CD4-positive, alpha-beta T cell treated with Interleukin-4 for 4 hours (primary cell): ENCODE measurements at regions not wholly inside any gene's neighbourhood (a gene's known extent, or its start where the extent isn't known, plus 50 kb on each side); places are given as distances from the start of the nearest gene placed in this dataset.
"Not testable (repeated sequence)": the region's sequence is repeated elsewhere in the genome, so short reads cannot be mapped to it uniquely, and the experiment has no call there.

Experiments used
- DNase-seq: peaks from one replicate; pipeline ENCODE4 v3.0.0-alpha.2; 2020

- DNase-seq, result no peak
Measured at GRCh38 chr2:105526000-105526925, 127.4 kb upstream of the FHL2 start.

- no peak for DNase-seq
Measured at GRCh38 chr2:105525201-105525600, 126.3 kb upstream of the FHL2 start.

DNA sequence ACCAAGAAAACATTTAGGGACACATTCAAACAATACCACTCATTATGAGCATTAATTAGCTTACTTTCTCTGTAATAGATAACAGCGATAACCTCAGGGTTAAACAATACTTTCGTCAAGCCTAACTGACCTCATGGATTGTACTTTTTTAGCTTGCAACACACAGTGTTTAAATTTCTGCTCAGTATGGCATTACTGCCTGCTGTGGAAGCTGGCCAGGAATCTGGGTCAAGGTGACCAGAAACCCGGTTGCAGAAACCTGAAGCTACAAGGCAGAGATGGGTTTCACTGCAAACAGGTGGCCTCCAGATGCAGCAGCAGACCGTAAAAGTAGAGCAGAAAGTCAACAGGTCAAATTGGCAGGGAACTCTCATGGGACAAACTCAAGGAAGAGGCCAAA is 123.8 kb upstream of the FHL2 start:
- no peak for DNase-seq

DNA sequence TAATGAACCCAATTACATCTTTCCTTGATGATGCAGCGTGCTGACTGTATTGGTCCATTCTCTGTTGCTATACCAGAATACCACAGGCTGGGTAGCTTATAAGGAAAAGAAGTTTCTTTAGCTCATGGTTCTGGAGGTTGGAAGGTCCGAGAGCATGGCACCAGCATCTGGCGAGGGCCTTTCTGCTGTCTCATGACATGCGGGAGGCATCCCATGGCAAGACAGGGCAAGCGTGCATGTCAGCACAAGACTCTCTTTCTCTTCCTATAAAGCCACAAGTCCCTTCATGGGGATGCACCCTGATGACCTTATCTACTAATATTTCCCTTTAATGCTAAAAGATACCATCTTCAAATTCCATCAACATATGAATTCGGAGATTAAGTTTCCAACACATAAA is 122.8 kb upstream of the FHL2 start:
- DNase-seq, result no peak

GRCh38 chr2:105521176-105521575 is 122.3 kb upstream of the FHL2 start:
- DNase-seq, result peak; percentile 5

DNA sequence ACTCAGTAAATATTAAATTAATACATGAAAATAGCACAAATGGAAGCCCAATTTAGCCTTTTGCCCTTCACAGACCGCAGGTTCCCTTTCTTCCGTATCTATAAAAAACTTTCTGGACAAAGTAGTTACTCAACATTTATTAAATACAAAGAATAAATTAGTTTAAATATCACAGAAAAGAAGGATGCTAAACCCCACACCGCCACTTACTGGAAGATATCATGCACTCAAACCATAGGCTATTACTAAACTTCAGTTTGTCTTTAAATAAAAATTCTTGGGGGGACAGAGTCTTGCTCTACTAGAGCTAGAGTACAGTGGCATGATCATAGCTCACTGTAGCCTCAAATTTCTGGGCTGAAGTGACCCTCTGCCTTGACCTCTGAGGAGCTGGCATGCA is 120.7 kb upstream of the FHL2 start:
- DNase-seq, result no peak

GRCh38 chr2:105518897-105519296 is 120.0 kb upstream of the FHL2 start:
- DNase-seq, result no peak

DNA sequence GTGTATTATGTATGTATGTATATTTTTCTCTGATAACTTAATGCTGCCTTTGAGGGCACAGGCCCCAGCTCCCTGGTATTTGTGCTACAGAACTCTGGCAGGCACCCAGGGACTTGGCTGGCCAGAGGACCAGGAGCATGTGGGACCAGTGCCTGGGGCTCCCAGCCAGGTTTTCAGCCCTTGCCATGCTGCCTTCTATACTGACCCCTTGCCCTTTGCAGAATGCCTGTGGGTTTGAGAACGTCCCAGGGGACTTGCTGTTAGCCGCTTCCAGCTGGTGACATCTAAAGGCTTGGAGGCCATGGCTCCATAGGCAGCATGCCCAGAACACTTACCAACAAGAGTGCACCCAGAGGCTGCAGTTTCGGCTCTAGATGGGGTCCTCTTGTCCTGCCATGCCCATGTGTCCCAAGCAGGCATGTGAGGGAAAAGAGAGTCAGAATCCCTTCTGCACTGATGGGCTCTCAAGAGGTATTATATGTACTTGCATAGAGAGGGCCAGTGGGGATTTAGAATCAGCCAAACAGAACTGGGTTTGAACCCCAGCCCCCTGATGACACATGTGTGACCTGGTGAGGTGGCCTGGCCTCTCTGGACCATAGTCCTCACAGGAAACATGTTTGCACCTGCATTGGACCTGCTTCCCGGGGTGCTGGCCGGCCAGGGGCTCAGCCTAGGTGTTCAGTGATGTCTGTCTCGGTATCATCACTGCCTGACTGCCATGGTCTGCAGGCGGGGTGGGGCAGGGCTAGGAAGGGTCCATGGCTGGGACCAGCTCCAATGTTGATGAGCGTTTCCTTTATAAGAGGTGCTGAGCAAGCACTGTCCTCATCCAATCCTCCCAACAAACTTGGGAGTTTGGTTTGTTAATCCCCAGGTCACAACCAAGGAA is 119.2 kb upstream of the FHL2 start:
- DNase-seq, result no peak

DNA sequence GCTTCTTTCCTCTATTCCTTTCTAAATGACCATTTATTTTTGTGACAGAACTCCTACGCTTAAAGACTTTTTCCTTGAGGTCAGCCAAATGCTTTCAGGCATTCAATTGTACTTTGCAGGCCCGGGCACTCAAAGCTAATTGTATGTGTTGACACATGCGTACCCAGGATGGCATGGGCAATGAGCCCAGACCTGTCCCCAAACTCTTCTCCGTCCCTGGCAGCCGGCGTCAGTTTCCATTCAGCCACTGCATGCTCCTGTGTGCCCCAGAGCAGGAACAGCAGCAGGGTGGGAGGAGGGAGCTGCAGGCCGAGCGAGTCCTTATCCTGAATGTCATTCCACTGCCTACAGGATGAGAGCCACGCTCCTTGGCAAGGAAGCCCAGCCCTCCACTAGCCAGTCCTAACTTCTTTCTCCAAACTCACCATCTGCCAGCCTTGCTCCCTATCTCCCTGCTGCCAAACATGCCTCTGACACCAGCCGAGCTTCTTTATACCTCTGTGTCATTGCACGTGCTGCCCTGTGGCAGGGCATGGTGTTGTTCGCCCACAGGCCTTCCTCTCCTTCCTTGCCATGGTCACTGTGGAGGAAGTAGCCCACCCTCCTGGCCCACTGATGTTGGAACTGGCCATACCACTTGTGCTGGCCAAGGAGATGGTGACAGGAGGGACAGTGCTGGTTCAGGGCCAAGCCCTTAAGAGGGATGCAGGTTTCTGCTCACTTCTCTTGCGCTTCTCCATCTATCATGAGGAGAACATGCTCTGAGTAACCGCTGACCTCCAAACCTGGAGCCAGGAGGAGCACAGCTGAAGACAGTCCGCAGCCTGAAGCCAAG is 116.9 kb upstream of the FHL2 start:
- no peak for DNase-seq

GRCh38 chr2:105514576-105514975 is 115.7 kb upstream of the FHL2 start:
- DNase-seq, result no peak

DNA sequence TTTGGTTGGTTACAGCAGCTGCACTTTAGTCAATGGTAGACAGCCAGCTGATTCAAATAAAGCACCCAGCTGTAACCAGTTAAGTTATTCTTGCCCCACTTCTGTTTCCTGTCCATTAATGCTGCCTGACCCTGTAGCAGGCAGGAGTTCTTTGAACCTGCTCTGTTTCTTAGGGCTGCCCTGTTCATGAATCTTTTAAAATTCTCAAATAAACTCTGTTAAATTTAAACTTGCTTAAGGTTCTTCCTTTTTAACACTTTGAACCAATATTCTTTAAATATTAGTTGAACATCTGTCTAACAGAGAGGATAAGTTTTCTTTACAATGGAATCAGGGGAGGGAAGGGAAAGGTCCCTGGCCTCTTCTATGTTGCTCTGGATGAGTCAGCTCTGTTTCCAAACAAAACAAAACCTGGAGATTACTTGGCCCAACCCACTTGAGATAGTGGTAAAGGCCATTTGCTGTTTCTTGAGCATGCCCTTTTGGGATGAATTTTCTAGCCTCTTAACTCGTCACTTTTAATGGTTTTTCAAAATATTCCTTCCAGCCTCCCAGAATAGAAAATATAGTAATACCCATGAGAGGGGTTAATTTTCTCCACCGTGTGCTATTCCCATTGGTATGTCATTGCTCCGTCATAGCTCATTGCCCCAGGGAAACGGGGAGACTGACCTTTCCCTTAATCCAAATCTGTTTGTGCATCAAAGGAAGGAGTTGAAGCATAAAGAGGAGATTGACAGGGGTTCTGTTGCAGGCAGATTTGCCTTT is 112.1 kb upstream of the FHL2 start:
- no peak for DNase-seq

- DNase-seq, result no peak
Measured at GRCh38 chr2:105509269-105510086, 110.6 kb upstream of the FHL2 start.

GRCh38 chr2:105506860-105507259 is 108.0 kb upstream of the FHL2 start:
- not testable (repeated sequence) for DNase-seq

- no peak for DNase-seq
Measured at GRCh38 chr2:105504459-105504858, 105.6 kb upstream of the FHL2 start.

- DNase-seq, result no peak
Measured at GRCh38 chr2:105502625-105503334, 103.9 kb upstream of the FHL2 start.

GRCh38 chr2:105498281-105498846 is 99.5 kb upstream of the FHL2 start:
- DNase-seq, result no peak

DNA sequence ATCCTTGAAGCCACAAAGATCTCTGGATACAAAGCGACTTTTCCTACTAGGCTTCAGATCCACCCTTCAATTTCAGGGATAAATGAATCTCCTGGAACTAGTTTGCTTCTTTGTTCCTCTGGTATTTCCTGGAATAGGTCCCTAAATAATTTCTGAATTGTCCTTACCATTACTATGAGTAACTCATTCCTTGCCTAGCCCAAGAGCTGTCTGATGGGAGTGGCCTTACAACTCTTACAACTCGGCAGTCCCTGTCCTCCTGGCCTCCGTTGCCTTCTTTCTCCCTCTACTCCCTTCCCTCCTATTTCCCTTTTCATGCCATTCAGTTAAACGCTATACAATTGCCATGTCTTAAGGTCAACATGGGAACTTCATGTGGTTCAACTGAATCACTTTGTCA is 98.2 kb upstream of the FHL2 start:
- DNase-seq, result no peak

DNA sequence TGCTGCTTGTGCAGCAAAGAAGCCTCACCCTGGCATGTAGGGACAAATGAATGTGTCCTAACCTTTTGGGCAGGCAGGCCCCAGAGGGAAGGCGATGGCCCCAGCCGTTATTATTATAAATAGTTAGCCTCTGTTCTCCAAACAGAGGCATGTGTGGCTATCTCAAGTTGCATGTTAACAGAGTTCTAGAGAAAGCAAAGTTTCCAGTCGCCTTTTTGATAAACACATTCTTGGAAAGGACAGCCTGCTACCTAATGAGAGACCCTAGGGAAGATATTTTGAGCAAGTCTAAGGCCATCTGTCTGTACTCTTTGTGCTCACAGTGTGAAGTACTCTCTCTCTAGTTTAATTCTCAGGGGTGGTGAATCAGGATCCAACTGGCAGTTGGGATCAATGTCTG is 97.4 kb upstream of the FHL2 start:
- DNase-seq, result no peak

GRCh38 chr2:105494683-105495425 is 96.0 kb upstream of the FHL2 start:
- no peak for DNase-seq
